ENCODE measurements at regions not wholly inside any gene's neighbourhood (a gene's known extent, or its start where the extent isn't known, plus 50 kb on each side); places are given as distances from the start of the nearest gene placed in this dataset.

GRCh38 chr12:60398547-60398946 lies 802.7 kb downstream of the SLC16A7 start:
- H3K27me3 Mint-ChIP-seq, result no peaks in the 10 kb centered on the region
- no peak overlapping the region for H3K4me3 Mint-ChIP-seq
- H3K9me3 Mint-ChIP-seq, result no peaks in the 10 kb centered on the region
- H3K4me1 Mint-ChIP-seq, result no peaks in the 10 kb centered on the region
- DNase-seq (no peak), ATAC-seq (no peak)
- no peak overlapping the region for H3K27ac Mint-ChIP-seq

GRCh38 chr12:60399064-60399463 lies 803.2 kb downstream of the SLC16A7 start:
- Mint-ChIP-seq H3K9me3 (no peaks in the 10 kb centered on the region), H3K4me3 (no peak overlapping the region), H3K4me1 (no peaks in the 10 kb centered on the region), H3K27ac (no peak overlapping the region), H3K27me3 (no peaks in the 10 kb centered on the region)
- no peak for DNase-seq
- ATAC-seq, result no peak

GRCh38 chr12:60402996-60403395 lies 807.2 kb downstream of the SLC16A7 start:
- Mint-ChIP-seq H3K27me3 (no peaks in the 10 kb centered on the region), H3K4me1 (no peaks in the 10 kb centered on the region), H3K27ac (no peak overlapping the region), H3K4me3 (no peak overlapping the region), H3K9me3 (no peaks in the 10 kb centered on the region)
- ATAC-seq (no peak), DNase-seq (no peak)

- no peak overlapping the region for H3K4me3 Mint-ChIP-seq
Observed at GRCh38 chr12:60415351-60415750, 819.5 kb downstream of the SLC16A7 start.

GRCh38 chr12:60419986-60420385 lies 824.2 kb downstream of the SLC16A7 start:
- Mint-ChIP-seq H3K27me3 (no peaks in the 10 kb centered on the region), H3K9me3 (peaks cover 6 to 7% of the 10 kb centered on the region in 2 donors), H3K4me3 (no peak overlapping the region), H3K27ac (no peak overlapping the region), H3K4me1 (no peaks in the 10 kb centered on the region)
- ATAC-seq (no peak), DNase-seq (no peak)

More at GRCh38 chr12:60415351-60415750, 819.5 kb downstream of the SLC16A7 start:
- peaks cover 16 to 17% of the 10 kb centered on the region in 2 donors for H3K9me3 Mint-ChIP-seq
- H3K27me3 Mint-ChIP-seq, result no peaks in the 10 kb centered on the region
- no peak for DNase-seq
- H3K27ac Mint-ChIP-seq, result no peak overlapping the region
- ATAC-seq, result no peak
- H3K4me1 Mint-ChIP-seq, result no peaks in the 10 kb centered on the region

- Mint-ChIP-seq H3K9me3 (no peaks in the 10 kb centered on the region), H3K4me3 (no peak overlapping the region), H3K27me3 (no peaks in the 10 kb centered on the region), H3K27ac (no peak overlapping the region), H3K4me1 (no peaks in the 10 kb centered on the region)
- ATAC-seq (no peak), DNase-seq (no peak)
Observed at GRCh38 chr12:60421741-60422140, 825.9 kb downstream of the SLC16A7 start.

- no peaks in the 10 kb centered on the region for H3K4me1 Mint-ChIP-seq
- H3K27ac Mint-ChIP-seq, result no peak overlapping the region
- ATAC-seq, result no peak
- no peak overlapping the region for H3K4me3 Mint-ChIP-seq
- no peak for DNase-seq
- H3K9me3 Mint-ChIP-seq, result peaks cover 7 to 16% of the 10 kb centered on the region in 2 donors
- H3K27me3 Mint-ChIP-seq, result no peaks in the 10 kb centered on the region
Observed at GRCh38 chr12:60437297-60437696, 841.5 kb downstream of the SLC16A7 start.

- H3K9me3 Mint-ChIP-seq, result peaks cover 15 to 25% of the 10 kb centered on the region in 2 donors
- DNase-seq, result no peak
- no peaks in the 10 kb centered on the region for H3K4me1 Mint-ChIP-seq
- no peaks in the 10 kb centered on the region for H3K27me3 Mint-ChIP-seq
- no peak for ATAC-seq
- H3K27ac Mint-ChIP-seq, result no peak overlapping the region
- H3K4me3 Mint-ChIP-seq, result no peak overlapping the region
Observed at GRCh38 chr12:60441577-60441976, 845.7 kb downstream of the SLC16A7 start.

- H3K27ac Mint-ChIP-seq, result no peak overlapping the region
- no peak for DNase-seq
- no peak for ATAC-seq
- no peaks in the 10 kb centered on the region for H3K4me1 Mint-ChIP-seq
- H3K4me3 Mint-ChIP-seq, result no peak overlapping the region
- peaks cover 4 to 5% of the 10 kb centered on the region in 2 donors for H3K9me3 Mint-ChIP-seq
- H3K27me3 Mint-ChIP-seq, result no peaks in the 10 kb centered on the region
Observed at GRCh38 chr12:60451457-60451856, 855.6 kb downstream of the SLC16A7 start.

GRCh38 chr12:60465060-60465459 lies 869.2 kb downstream of the SLC16A7 start:
- DNase-seq (no peak), ATAC-seq (no peak)
- Mint-ChIP-seq H3K9me3 (no peaks in the 10 kb centered on the region), H3K27ac (no peak overlapping the region), H3K4me1 (no peaks in the 10 kb centered on the region), H3K4me3 (no peak overlapping the region), H3K27me3 (no peaks in the 10 kb centered on the region)

GRCh38 chr12:60468546-60468945 lies 872.7 kb downstream of the SLC16A7 start:
- no peaks in the 10 kb centered on the region for H3K27me3 Mint-ChIP-seq
- H3K4me1 Mint-ChIP-seq, result no peaks in the 10 kb centered on the region
- DNase-seq, result no peak
- no peaks in the 10 kb centered on the region for H3K9me3 Mint-ChIP-seq
- H3K4me3 Mint-ChIP-seq, result no peak overlapping the region
- no peak overlapping the region for H3K27ac Mint-ChIP-seq
- no peak for ATAC-seq

GRCh38 chr12:60475825-60476224 lies 880.0 kb downstream of the SLC16A7 start:
- H3K4me3 Mint-ChIP-seq, result no peak overlapping the region
- ATAC-seq (no peak), DNase-seq (no peak)
- H3K9me3 Mint-ChIP-seq, result no peaks in the 10 kb centered on the region
- no peaks in the 10 kb centered on the region for H3K27me3 Mint-ChIP-seq
- no peaks in the 10 kb centered on the region for H3K4me1 Mint-ChIP-seq
- H3K27ac Mint-ChIP-seq, result no peak overlapping the region

GRCh38 chr12:60487284-60487683 lies 891.5 kb downstream of the SLC16A7 start:
- ATAC-seq (no peak), DNase-seq (no peak)
- Mint-ChIP-seq H3K4me3 (no peak overlapping the region), H3K9me3 (peaks cover 4 to 12% of the 10 kb centered on the region in 2 donors), H3K27me3 (no peaks in the 10 kb centered on the region), H3K27ac (no peak overlapping the region), H3K4me1 (no peaks in the 10 kb centered on the region)

GRCh38 chr12:60489071-60489470 lies 893.2 kb downstream of the SLC16A7 start:
- H3K4me1 Mint-ChIP-seq, result no peaks in the 10 kb centered on the region
- H3K27me3 Mint-ChIP-seq, result no peaks in the 10 kb centered on the region
- ATAC-seq, result no peak
- H3K4me3 Mint-ChIP-seq, result no peak overlapping the region
- no peak overlapping the region for H3K27ac Mint-ChIP-seq
- peaks cover 0 to 7% of the 10 kb centered on the region in 2 donors for H3K9me3 Mint-ChIP-seq
- no peak for DNase-seq

GRCh38 chr12:60494244-60494643 lies 898.4 kb downstream of the SLC16A7 start:
- Mint-ChIP-seq H3K27me3 (no peaks in the 10 kb centered on the region), H3K4me1 (no peaks in the 10 kb centered on the region), H3K27ac (no peak overlapping the region), H3K4me3 (no peak overlapping the region), H3K9me3 (peaks cover 0 to under 1% of the 10 kb centered on the region in 2 donors)
- no peak for DNase-seq
- no peak for ATAC-seq

- Mint-ChIP-seq H3K4me3 (no peak overlapping the region), H3K27ac (no peak overlapping the region), H3K4me1 (no peaks in the 10 kb centered on the region), H3K27me3 (no peaks in the 10 kb centered on the region), H3K9me3 (peaks cover 0 to 5% of the 10 kb centered on the region in 2 donors)
- ATAC-seq (no peak), DNase-seq (no peak)
Observed at GRCh38 chr12:60498656-60499055, 902.8 kb downstream of the SLC16A7 start.

- no peak overlapping the region for H3K27ac Mint-ChIP-seq
- no peaks in the 10 kb centered on the region for H3K4me1 Mint-ChIP-seq
- H3K27me3 Mint-ChIP-seq, result no peaks in the 10 kb centered on the region
- H3K9me3 Mint-ChIP-seq, result peaks cover 0 to 5% of the 10 kb centered on the region in 2 donors
- ATAC-seq, result no peak
- H3K4me3 Mint-ChIP-seq, result no peak overlapping the region
- DNase-seq, result no peak
Observed at GRCh38 chr12:60501124-60501729, 905.4 kb downstream of the SLC16A7 start.
